ENCODE measurements at regions not wholly inside any gene's neighbourhood (a gene's known extent, or its start where the extent isn't known, plus 50 kb on each side); places are given as distances from the start of the nearest gene placed in this dataset.
A peak's percentile ranks its signal among the peaks of the same experiment; 100 is the strongest.

DNA sequence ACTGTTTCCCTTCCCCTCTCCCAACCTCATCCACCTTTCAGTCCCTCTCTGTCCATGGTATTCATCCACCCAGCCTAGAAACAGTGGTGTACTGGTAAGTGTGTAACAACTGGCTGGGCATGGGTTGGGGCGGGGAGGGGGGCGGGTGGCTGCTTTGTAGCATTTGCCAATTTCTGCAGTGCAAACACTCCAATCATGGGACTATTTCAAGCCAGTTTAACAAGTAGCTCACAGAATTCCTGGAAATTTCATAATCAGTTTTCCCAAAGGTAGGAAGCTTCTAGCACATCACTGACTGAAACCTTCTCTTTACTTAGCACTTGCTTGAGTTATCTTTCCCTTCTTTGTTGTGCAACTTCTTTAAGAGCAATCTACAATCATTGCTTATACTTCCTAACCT is 100.8 kb upstream of the WASF3 start:
- no peak for DNase-seq

DNA sequence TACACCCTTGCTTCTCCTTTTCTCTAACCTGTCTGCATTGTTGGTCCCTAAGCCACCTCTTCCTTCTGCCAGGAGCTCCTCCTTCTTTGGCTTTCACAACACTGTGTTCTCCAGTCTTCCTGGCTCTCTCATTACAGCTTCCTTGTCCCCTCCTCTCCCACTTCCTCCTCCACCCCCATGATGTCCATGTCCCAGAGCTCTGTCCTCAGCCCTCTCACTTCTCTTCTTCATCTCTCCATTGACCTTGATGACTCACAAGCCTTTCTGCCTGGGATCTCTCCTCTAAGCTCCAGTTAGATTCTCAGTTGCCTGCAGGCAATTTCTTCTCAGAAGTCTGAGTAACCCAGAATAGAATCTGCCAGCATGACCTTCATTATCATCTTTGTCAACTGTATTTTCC is 100.3 kb upstream of the WASF3 start:
- DNase-seq: no peak

DNA sequence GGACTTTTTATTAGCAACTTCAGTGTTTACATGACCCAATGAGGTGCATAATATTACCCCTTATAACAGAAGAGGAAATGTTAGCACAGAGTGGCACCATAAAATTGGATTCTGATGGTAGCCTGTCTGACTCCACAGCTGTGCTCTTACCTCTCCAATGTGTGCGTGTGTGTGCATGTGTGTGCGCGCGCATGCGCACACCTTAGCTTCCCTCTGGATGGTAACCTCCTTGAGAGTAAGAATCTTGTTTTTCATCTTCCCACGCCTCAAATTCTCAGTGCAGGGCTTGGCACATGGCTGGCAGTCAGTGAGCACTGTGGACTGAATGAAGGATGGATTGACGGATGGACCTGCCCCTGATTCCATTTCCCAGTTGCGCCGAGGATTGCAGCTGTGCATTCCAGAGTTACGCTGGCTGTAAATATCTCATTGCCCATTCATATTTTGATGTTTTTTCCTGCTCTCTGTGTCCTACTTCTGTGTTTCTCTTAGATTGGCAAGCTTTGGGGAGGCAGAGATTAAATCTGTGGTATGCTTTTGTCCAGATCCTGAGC is 99.2 kb upstream of the WASF3 start:
- DNase-seq: no peak

DNA sequence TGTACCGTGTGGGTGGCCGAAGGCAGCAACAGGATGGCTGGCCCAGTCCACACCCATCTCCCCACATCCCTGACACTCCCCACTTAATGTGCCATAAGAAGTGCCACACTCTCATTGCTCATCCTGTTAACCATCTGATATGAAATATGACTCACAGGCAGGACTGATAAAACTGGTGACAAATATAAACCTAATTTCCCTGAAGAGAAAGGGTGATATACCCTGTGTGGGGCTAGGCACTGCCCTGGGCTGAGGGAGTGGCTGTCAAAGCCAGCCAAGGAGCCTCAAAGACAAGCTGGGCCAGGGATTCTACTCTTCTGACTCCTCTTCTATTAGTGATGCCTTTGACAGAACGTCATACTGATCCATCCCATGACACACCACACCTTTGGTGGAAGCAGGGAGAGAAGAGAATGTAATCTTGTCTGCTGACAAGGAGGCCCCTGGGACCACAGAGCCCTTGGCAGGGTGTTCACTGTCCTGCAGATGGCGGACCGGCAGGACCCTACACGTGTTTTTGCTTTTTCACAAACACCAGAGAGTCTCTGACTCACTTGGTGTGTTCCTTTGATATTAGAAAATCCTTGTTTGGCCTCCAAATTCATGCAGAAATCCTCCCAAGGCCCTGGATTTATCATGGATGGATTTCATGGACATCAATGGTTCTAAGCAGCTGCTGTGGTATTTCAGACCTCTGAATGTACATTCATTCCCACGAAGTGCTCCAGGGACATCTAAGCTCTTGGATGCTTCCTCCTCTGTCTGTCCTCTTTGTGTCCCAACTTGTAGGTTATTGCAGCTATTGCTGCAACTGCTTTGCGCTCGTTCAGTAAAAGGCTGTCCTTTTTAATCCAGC is 98.0 kb upstream of the WASF3 start:
- DNase-seq: no peak

DNA sequence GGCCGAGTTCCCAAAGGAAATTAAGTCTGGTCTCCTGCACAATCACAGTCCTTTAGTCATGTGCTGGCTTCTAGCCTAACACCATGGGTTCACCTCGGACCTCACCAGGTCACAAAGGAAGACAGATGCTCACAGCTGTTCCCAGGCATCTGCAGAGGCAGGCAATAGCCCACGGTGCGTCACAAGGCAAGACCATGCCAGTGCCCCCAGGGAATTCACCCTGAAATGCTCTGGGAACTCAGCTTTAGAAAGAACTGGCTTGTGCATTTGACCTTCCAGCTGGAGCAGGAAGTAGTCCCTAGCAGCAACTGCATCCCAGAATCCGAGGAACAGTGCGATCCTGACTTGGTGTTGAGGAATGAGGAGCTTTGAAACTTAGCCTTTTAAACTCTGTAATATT is 96.8 kb upstream of the WASF3 start:
- DNase-seq: no peak

DNA sequence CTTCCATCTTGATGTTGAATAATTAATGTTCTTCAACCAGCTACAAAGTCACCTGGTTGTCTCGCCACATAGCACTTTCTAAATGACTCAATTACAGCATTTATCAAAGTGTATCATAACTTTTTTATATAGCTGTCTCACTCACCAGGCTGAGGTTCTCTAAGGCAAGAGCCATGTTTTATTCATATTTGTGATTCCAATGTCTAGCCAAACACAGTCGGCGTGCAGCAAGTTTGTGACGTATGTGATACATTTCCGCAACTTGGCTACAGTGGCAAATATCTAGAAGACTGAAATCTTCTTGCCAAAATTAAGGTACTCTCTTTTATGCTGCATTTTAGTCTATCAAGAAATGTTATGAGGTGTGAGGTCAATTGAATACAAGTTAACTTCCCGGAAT is 94.2 kb upstream of the WASF3 start:
- no peak for DNase-seq

DNA sequence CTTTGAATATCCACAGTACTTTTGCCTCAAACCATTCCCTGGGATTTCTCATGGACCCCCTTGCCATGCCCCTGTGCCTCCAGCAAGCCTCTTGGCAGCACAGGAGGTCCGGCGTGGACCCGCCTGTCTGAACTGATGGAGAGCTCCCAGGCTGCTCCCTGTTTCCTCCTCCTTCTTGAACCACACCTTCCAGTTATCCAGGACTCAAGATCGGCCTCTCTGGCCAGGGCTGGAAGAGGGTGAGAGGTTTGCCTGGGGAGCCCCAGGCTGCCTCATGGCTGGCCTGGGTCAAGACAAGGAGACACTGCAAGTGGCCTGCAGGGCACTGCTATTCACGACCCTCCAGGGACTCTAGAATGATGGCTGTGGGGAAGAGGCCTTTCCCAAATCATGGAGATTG is 93.6 kb upstream of the WASF3 start:
- DNase-seq: no peak

DNA sequence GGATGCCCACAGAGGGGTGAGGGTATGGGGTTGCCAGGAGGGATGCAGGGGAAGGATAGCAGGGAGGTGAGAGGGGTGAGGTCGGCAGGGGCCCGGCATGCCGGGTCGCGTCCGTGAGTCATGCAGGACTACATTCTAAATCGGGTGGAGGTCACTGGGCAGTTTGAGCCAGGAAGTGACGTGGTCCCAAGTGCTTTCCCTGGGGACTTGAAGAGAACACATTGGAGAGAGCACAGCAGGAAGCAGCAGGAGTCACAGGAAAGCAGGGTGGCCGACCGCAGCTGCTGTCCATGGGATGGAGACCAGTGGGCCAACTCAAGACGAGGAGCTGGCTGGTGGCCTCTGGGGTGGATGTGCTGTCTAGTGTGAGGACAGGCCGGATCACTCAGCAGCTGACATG is 92.0 kb upstream of the WASF3 start:
- DNase-seq: no peak

DNA sequence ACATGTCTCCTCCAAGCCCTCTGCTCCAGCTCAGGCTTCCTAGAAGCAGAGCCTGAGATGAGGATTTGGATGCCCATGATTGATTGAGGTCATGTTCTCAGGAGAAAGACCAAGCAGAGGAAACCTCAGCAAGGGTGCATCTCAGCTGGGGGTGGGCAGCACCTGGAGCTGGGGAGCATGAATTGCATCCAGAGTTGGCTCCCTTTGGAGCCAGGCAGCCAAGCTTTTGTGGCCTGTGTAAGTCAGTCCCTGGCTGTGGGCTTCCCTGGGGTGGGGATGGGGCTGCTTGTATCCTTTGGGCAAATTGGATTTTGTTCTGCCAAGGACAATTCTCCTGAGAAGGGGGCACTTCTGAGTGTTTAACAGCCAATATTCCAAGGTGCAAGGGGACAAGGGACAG is 91.5 kb upstream of the WASF3 start:
- DNase-seq: no peak

DNA sequence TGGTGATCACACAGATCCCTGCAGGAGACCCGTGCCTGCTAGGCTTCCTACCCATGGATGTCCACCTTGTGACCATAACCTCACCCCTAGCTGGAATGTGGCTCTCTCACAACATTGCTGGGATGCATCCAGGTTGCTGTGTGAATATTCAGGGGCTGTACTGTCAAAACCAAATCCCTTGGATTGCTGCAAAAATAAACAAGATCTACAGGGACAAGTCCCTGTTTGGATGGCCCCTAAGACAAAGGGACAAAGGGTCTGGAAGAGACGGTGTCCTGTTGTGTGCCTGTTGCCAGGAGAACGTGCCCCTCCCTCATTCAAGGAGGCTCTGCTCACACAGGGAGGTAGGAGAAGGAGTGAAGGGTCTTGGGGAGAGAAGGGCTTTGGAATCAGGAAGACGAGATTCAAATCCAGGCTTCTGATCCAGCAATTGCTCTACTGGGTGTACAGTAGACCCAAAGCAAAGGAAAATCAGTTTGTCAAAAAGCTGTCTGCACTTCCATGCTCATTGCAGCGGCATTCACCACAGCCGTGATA is 89.2 kb upstream of the WASF3 start:
- DNase-seq: no peak

DNA sequence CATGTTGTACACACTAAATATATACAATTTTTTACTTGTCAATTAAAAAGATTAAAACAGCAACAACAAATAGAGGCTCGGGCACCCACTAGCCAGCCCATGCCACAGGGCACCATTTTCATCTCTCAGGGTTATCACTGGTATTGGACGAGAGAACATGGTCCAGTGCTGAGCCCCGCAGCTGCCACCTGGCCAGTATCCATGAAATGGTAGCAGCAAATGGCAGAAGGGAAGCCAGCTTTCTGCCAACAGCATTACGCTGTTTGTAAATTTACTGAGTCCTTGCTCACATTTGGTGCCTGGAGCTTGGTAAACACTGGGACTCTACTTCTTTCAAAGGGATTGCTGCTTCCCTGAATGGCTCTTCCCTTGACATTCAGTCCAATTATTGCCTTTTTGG is 87.9 kb upstream of the WASF3 start:
- DNase-seq: no peak

DNA sequence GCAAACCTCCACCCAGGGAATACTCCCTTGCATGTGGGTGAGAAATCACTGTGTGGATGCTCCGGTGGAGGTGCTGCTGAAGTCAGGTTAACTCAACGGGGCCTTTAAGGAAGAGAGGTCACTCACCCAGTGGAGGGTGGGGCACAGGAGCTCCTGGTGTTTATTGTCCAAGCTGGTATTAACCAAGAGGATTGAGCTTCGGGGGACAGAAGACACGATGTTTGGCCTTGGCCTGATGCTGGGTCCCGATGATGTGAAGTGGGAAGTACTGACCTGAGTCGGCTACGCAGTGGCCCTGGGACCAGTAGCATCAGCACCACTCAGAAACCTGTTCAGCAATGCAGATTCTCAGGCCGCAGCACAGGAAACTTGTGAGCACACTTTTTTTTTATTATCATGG is 85.7 kb upstream of the WASF3 start:
- no peak for DNase-seq

DNA sequence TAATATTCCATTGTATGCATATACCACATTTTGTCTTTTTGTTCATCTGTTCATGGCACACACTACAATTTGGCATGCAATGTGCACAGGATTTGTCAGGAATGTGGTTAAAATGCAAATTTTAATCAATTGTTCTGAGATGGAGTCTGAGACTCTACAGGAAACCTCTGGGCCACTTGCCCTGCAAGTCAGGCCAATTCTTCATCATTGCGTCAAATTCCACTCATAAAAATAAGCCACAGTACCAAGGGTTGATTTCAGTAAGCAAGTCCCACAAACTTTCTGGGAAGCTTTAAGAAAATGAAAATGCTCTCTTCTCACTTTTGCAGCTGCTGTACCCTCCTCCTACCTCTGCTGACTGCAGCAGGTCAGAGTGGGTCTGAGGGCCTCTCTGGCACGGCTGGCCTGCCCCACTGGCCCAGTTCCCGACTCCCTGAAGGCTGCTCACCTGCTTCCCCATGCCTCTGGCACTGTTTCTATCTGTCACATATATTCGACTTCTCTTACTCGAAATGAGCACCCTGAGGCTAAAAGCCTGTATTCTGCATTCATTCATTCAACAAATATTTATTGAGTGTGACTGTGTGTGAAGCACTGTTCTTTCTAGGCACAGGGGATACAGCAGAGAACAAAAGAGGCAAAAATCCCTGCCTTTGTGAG is 83.8 kb upstream of the WASF3 start:
- DNase-seq: no peak

DNA sequence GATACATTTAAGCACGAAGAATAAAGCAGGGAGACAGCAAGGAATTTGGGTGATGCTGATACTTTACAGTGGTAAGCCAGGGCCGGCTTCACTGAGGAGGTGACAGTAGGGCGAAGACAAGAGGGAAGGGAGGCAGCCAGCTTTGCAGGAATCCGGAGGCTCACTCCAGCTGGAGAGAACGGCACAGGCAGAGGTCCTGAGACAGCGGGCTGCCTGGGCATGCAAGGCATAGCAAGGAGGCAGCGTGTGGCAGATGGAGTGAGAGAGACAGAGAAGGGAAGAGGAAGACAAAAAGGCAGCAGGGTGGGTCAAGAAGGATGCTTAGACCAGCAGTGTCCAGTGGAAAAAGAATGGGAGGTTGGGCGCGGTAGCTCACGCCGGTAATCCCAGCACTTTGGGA is 83.2 kb upstream of the WASF3 start:
- DNase-seq: no peak

DNA sequence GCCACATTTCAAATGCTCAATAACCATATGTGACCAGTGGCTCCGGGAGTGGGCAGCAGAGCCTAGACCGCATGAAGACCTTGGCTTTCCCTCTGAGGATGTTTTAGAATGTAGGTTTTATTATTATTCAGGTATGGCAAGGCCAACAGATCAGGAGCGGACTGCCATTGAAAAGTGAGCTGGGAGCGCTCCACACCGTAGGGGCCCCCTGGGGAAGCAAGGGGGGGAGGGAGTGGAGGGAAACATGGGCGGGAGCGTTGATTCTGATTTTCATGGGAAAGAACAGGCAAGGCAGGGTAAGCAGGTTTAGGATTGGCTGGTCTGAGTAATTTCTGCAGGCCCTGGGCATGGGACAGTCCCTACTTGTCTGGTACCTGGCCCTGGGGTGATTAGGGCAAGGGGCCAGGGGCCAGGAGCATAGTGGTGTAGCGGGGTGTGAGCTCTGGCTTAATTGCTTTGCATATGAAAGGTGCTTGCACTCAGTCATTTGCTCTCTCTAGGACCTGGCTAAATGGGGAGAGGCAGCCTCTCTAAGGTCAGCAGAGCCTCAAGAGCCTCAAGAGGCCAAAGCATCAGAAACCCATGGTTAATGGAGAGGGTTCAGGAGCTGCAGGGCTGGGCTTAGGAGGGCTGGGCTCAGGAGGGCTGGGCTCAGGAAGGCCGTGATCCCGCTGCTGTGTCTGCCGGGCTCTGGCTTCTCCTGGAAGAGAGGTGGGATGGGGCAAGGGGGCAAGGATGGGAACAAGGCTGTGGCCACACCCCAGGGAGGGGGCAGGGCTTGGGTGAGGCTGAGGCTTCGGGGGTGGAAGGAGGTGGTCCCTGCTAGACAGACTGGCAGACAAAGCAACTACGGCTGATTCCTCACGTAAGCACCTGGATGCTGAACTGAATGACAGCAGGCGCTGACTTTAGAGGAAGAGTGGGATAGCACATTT is 82.0 kb upstream of the WASF3 start:
- no peak for DNase-seq

DNA sequence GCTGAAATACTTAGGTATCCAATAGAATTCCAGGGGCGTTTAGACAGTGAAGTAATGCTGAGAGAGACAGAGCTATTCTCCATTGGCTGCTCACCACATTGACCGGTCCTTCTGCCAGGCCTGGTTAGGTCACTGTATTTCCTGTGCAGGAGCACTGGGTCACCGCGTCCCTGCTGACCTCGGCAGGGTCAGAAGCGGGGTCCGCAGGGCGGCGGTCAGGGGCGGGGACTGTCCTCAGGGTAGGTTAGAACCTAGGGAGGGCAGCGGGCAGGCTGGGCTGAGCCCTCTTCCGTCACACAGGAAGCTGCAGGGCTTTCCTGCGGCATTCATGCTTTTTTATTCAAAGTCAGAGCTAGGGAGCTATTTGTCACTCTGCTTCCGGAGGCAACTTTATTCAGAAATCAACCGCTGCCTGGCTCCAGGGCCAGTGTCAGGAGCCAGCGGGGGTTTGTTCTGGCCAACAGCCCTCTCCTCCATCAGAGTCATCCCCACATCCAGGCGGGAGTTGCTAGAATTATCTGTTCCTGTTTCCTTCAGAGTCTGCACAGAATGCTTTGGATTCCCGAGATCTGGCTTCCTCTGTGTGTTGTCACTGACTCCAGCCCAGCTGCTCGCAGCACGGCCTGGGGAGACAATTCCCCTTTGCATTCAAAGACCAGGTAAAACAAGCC is 81.2 kb upstream of the WASF3 start:
- no peak for DNase-seq

DNA sequence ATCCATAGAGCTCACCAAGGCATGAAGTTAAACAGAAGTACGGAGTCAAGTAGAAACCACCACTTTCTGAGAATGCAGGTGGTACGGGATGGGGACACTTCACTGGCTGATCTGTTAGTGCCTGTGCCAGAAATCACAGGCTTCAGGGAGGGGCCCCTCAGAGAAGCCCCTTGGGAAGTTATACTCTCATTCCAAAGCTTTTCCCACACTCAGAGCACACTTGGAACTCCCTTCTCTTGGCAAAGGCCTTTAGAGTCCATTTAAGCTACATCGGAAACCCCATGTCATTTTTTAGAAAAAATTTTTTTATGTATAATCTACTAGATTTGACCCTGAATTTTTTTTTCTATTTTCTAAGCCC is 80.7 kb upstream of the WASF3 start:
- no peak for DNase-seq

DNA sequence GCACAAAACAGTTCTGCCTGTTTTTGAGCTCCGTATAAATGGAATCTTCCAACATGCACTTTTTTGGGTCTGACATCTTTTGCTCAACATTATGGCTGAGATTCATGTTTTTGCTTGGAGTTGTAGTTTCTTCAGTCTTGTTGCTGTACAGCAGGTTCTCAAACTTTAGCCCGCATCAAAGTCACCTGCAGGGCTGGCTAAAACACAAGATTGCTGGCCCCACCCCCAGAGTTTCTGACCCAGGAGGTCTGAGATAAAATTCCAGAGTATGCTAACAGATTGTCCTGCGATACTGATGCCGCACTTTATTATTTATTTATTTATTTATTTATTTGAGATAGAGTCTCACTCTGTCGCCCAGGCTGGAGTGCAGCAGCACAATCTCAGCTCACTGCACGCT is 79.8 kb upstream of the WASF3 start:
- DNase-seq: no peak

DNA sequence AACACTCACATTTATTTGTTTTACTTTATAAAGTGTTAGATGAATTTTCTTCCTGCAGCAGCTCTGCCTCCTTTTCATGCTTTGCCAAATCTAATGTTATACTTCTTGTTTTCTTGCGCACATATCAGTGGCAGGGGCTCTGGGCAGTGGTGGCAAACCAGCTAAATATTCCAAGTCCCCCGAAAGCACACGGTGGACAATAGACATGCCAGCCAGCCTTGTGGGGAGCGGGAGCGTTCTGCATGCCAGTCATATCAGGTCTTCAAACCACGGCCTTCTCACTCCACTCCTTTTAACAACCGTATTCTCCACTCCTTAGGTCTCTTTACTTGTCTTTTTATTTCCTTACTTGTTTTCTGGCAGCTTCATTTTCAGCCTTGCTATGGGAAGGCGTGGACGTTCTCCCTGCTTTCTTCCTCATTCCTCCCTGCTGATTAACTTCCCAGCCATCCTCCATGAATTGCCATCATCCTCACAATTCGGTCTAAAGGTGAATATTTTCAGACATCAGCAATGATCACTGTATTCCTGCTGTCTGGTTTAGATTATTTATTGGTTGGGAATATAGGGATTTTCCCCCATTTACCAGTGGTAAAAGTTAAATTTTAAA is 77.1 kb upstream of the WASF3 start:
- no peak for DNase-seq

DNA sequence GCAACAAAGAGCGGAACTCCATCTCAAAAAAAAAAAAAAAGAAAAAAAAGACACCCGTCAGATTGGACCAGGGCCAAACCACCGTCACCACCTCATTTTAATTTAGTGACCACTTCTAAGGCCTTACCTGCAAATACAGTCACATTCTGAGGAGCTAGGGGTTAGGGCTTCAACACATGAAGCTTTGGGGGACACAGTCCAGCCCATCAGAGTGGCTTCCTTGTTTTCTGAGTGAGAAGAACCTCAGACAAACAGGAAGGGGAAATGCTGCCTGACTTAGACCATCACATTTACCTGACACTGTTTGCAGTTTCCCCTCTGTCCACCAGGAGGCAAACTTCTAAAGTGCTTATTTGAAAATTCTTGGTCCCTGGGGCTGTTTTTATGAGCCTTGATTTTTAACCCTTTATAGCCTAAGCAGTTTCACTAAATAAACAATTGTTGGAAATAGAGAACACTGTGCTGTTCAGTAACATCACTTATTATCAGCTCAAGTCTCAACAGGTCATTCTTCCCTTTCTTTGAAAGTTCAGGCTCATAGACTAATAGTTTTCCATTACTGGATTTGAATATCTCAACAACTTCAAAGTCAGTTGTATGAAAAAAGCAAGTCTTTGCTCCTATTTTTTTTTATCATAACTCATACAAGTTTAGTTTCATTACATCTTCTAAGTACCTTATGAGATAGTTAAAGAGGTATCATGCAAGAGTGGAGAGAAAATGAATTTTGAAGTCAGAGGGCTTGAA is 74.9 kb upstream of the WASF3 start:
- DNase-seq: peak; percentile 46

DNA sequence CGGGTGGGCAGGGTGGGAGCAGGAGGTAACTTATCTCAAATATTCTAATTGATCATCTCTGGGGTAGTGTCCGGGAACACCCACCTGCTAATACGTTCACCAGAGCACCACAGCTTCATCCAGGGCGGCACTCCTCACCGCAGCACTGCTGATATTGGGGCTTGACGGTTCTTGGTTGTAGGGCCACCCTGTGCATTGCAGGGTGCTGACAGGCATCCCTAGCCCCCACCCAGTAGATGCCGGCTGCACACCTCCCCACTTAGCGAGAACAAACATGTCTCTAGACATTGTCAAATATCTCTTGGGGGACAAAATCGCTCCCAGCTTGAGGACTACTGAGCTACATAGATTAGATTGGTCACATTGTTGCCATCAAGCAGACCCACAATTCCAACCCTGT is 73.9 kb upstream of the WASF3 start:
- DNase-seq: no peak

Data from stimulated activated naive CD4-positive, alpha-beta T cell treated with Interleukin-2 at 50 U/mL for 16 hours (primary cell).